HS-27A (cell line): ENCODE measurements at regions not wholly inside any gene's neighbourhood (a gene's known extent, or its start where the extent isn't known, plus 50 kb on each side); places are given as distances from the start of the nearest gene placed in this dataset.

Experiments
- DNase-seq: peaks from one replicate; pipeline ENCODE4 v3.0.0-alpha.2; 2012; ENCODE audit warnings: low read depth, missing footprints

DNA sequence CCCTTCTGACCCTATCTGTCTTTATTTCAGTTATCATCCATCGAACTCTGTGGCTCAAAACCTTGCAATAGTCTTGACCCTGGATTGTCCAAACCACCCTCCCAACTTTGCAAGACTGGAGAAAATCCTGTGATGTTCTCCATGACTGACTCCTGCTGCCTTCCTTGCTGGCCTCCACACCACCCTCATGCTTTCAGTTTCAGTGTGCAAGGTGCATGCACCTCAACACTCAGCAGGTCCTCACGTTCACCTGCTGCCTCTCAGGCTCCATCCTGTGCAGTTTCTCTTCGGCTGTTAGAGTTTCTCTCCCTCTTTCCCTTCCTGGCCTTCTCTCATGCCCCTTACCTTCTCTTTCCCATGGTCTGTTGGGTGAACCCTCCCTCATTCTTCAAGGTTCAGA, 59.4 kb upstream of the ASIC2 start:
- DNase-seq, result no peak

DNA sequence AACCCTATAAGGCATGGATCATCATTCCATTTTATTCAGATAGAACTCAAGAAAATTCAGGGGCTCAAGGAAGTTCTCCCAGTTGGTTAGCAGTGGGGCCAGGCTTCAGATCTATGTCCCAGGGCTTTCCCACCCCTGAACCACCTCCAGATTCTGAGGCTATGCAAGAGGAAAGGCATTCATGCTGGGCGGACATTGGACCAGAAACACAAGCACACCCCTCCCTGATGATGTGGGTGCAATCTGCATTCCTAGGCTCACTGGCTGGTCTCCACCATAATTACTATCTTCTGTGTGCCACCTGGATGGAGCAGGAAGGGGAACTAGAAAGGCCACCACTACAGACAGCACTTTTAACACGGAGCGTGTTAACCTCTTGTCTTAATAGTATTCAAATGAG, 63.2 kb upstream of the ASIC2 start:
- no peak for DNase-seq

DNA sequence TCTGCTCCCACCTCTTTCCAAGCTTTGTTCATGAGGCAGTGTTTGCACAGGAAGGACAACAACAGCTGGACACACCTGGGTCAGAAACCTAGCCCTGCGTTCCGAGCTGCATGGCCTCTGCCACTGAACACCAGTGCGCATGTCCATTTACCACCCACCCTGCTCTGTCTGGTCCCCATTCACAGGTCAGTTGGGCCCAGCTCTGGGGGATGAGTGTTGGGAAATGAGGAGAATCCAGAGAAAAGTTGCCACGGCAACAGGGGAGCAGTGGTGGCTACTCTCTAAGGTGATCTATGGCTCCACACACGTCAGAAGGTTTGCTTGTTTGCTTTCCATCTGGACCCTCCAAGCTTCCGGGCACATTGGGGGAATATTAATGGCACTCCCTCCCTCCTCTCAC, 70.4 kb upstream of the ASIC2 start:
- no peak for DNase-seq

DNA sequence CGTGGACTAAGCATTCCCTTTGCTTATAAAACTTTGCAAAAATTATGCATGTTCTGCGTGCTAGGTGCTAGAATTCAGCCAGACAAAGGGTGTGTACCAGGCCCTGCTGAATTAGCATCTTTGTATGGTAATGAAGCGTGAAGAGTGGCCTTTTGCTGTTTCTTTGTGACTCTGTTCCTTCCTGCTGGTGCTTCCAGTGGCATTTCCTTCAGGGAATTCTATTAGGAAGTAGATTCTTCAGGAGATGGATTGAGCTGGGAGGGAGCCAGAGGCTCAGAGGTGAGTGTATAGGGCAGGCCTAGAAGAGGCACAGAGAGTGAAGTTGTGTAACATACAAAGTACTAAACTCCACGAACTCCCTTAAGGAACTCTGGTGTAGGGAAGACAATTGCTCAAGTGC, 73.9 kb upstream of the ASIC2 start:
- DNase-seq, result no peak

DNA sequence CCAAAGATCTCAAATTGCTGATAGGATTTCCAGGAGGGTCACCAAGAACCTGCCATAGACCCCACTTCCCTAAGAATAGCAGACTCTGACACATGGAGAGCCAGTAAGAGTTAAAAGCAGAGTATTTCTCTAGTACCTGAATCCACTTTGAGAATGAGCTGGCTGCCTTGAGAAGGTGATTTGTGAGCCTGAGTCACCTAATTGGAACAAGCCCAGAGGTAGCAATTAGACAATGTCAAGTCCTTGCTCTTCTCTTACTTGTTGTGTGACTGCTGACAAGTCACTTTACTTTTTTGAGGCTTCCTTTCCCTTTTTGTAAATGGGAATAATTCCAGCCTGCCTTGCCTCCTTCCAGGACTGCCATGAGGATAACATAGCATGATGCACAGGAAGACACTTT, 76.1 kb upstream of the ASIC2 start:
- DNase-seq, result no peak

DNA sequence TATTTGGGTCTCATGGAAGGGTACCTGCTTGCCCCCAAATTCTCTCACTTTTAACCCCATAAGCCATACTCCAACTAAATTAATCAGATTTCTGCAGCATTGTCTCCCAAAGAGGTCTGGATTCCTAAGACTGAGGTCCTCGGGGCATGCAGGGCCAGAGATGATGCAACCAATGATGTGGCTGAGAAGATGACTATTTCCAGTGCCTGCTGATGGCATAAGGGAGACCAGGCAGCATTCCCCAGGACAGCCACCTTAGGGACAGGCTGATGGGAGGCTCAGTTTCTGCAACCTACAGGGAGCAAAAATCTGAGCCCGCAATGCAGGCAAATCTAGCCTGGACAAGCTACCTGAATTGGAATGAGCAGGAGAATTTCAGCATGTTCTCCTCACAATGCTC, 76.8 kb upstream of the ASIC2 start:
- DNase-seq, result no peak

DNA sequence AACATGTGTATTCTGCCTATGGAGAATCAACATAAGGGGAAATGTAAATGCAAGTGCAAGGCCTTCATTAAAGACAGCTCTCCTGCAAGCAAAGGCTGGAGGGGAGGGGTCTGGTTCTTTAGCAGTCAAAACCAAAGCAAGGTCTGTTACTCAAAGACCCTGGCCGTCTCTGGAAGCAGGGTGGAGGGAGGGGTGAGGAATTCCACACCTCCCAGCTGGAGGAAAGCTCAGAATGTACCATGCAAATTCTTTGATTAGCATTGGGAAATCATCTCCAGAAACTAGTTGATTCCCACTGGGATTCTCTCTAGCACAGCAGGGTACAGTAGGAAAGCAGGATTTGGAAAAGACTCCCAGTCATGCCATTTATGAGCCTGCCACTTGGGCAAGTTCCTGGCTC, 77.3 kb upstream of the ASIC2 start:
- no peak for DNase-seq

DNA sequence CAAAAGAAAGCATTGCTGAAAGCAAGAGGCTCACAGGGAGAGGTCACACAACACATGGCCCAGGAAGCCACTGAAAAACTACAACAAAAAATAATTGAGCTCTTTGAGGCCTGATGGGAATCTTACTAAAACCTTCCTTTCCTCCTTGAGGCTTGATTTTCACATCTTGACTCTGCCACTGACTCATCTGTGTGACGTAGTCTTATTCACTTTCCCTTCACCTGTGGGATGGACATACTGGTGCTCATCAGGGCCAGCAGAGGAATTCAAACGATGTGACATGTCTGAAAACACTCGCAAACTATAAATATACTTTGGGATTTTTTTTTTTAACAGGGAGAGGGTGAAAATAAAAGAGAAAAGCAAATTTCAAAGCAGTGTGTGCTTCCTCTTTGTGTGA, 78.3 kb upstream of the ASIC2 start:
- DNase-seq, result no peak

DNA sequence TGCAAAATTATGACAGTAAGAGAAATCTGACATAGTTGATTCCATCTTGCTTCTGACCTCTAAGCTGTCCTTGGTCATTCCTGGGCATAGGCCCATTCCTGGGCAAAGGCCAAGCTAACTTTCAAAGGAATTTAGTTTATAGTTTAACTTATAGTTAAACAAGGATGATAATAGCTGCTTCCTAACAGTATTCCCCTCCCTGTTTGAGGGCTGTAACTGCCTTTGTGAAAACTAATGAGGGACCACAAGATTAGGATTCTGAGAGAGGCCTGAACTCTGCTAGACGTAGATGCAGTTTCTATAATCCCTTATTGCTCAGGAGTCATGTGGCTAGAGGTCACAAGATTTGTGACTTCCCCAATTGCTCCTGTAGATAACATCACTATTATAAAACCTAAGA, 80.2 kb upstream of the ASIC2 start:
- DNase-seq, result no peak

DNA sequence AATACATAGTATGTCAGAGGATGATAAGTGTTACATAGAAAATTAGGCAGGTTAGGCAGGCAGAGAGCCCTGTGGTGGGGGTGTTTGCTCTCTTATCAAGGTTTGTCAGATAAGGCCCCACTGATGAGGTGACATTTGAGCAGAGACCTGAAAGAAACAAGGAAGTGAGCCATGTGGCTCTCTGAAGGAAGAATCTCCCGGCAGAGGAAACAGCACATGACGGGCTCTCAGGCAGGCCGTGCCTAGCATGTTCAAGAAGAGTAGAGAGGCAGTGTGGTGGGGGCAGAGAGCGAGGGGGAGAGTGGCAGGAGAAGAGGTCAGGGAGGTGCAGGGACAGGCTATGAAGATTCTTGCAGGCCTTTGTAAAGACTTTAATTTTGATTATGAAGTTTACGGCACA, 82.0 kb upstream of the ASIC2 start:
- DNase-seq, result no peak

DNA sequence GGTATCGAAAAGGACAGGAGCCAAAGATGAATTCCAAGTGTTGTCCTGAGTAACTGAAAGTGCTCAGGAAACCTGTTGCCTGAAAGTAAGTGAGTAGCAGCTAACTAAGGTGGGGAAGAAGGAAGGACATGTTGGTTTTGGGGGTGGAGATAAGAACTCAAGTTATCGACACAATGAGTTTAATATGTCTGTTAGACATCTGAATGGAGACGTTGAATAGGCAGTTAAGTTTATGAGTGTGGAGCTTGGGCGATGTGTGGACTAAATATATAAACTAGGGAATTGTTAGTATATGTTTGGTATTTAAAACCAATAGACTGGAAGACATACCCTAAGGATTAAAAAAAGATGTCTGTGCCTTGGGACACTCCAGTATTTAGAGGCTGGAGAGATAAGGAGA, 82.7 kb upstream of the ASIC2 start:
- DNase-seq, result no peak

DNA sequence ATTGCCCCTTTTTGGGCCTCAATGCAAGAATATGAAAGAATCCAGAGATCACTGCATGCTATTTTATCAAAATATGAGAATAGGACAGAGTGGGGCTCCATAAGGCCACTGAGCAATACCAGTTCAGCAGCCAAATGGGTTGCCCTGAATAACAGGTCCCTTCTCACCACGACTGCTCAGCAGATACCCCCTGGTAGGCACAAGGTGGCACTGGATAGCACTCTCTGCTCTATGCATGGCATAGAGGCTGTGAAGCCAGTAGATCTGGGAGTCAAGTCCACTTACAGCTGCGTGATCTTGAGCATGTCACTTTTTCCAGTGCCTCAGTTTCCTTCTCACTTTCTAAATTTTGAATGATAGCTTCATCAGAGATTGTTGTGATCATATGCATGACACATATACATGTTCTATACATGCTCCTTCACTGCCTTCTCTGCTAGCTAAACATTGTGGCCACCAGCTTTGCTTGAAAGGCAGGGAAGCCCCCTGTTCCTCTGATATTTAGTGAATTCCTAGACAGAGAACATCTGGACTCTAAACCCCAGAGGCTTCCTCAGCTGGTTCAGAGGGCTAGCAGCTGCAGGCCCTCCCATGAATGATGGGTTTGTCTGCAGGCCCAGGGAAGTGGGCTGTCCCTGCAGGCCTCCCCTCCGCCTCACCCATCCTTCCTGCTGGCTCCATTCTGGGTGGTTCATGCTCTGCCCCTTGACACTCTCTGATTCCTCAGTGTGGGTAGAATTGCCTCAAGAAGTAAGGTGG, 84.9 kb upstream of the ASIC2 start:
- DNase-seq, result no peak

DNA sequence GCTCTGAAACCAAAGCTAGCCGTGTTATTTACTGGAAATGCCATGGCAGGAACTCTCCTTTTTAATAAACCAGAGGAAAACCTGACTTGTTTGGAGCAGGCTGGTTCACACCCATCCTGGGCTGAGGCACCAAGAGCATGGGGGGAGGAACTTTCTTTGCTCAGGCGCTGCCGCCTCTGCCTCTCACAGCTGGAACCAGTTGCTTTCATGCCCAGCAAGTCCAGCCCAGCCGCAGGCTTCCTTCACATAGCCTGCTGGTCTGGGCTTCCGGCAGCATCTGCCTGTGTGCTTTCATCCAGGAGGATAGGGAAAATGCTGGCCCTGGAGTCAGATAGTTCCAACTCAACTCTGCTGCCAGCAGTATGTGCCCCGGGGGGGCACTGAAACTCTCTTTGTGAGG, 88.1 kb upstream of the ASIC2 start:
- DNase-seq, result no peak

DNA sequence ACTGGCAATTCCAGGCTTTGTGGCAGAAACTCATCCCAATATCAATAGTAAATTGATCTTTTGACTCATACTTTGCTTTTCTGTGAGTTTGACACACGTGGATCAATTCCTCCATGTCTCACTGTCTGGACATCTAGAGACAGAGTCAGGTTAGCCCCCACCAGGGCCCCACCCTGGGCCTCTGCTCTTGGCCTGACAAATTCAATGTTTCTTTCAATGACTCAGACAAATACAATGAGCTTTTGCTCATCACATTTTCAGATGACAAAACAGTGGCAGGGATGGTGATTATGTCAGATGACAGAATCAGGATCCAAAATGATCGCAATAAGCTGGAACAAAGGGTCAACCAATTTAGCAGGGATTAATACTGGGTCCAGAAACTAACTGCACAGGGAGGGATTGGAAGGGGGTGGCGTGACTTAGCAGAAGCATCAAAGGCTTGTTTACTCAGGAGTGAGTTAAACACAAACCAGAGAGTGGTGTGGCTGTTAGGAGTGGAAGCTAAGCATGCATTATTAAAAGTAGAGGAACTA, 90.5 kb upstream of the ASIC2 start:
- DNase-seq, result no peak

DNA sequence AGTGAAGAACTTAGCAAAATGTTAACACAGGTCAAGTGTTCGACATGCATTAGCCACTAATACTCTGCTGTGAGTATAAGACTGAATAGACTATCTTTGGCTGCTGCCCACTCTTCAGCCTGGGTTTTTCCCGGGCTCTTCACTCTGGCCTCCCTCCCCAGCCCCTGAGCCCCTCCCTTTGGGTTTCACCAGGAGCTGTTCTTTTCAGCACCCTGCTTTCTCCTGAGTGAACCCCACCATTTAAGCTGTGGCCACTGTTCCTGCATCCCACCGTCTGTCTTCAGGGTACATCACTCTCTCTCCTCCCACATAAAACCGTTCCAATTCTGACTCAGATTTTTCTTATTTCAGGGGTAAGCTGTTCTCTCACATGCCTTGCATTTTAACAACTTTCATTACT, 92.0 kb upstream of the ASIC2 start:
- DNase-seq, result no peak

DNA sequence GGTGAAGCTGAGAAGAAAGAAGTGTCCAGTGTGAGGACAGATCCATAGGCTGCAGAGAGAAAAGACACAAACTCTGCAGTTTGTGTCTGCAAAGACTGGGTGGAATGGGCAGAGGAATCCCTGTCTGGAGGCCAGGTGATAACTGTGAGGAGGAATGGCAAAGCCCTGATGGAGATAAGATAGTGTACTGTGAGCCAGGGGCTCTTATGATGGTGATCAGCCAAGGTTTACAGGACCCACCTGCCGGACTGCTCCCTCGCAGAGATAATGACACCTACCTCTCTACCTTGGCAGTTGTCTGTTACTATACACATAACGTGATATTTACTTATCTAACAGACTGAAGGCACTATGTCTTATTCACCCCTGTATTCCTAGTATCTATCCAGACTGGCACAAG, 92.6 kb upstream of the ASIC2 start:
- no peak for DNase-seq

DNA sequence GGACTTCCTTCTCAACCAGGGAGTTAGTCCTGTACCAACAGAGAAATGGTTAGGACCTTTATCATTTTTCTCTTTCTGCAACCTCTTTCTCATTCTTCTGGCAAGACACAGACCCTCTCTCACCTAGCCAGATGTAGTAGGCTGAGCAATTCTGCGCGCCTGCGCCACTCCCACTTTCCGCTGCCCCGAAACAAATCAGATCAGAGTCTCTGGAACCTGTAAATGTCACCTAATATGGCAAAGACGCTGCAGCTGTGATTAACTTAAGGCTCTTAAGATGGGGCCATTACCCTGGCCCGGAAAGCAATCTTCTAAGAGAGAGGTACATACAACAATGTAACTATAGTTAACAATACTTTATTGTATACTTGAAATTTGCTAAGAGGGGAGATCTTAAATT, 94.3 kb upstream of the ASIC2 start:
- no peak for DNase-seq

DNA sequence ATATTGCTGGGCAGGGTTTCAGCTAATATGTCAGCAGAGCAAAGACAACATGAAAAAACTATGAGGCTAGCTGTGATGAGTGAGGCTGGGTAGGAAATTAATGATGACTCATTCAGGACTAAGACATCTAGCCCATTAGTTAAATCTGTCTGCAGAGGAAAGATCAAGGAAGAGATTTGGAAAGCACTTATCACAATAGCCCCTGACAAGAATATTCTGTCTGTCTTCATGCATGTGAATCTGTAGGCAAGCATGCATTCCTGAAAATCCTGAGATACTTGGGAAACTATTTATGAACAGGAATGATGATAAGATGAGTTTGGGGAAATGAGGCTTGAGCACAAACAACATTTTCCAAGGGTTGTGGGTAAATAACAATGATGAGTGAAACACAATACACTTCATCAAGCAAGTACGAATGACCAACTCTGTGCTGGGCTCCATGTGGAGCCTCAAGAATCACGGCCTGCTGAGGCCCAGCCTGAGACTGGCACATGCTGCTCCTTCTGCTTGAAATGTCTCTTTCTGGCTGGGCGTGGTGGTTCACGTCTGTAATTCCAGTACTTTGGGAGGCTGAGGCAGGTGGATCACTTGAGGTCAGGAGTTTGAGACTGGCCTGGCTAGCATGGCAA, 96.5 kb upstream of the ASIC2 start:
- no peak for DNase-seq

DNA sequence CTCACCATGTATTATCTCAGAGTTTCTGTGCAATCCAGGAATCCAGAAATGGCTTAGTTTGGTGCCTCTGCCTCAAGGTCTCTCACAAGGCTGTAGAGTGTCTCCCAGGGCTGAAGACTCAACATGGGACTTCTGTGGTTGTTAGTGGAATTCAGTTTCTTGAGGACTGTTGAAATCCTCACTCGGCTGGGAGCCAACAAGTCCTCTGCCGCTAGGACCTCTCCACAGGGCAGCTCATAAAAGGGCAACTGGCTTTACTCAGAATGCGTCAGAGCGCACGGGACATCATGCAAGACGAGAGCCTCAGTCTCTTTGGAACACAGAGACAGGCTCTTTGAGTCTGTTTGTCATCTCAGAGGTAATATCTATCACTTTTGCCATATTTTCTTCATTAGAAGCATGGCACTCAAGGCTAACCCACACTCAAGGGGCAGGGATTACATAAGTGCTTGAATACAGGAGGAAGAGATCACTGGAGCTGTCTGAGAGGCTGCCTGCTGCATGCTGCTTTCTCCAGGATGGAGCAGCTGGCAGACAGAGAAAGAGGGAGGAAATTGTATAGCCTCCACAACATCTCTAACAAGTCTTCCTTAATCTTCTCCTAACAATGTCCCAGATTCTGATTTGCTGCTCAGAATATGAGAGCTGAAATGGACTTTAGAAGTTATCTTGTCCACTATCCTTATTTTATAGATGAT, 97.5 kb upstream of the ASIC2 start:
- DNase-seq, result no peak

DNA sequence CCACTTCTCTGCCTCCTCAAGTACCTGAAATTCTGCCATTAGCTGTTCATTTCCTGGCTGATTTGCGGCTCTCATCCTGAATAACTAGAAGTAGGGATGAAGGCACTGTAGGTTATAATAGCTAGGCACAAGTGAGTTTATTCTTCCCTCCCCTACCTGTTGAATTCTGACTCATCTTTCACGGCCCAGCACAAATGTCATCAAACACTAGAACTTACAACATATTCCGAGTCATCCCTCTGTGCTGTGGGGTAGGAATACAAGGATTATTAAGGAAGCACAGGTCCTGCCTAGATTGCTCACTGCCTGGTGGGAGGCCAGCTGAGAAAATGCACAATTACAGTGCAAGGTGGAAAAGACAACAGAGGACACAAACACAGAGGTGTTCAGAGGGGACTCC, 103.7 kb upstream of the ASIC2 start:
- no peak for DNase-seq

DNA sequence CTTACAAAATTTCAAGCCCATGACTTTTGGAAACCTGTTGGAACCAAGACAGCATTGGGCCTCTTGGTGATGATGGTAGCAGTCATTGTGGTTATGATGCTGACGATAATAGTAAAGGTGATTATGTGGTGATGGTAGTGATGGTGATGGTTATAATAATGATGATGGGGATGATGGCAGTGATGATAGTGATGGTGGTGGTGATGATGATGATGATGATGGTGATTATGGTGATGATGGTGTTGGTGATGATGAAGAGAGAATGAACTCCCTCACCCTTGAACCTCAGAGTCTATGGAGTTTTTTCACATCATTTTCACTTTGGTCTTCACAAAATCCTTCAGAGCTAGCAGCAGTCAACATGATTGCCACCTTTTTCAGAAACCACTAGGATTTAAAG, 105.3 kb upstream of the ASIC2 start:
- DNase-seq, result no peak

DNA sequence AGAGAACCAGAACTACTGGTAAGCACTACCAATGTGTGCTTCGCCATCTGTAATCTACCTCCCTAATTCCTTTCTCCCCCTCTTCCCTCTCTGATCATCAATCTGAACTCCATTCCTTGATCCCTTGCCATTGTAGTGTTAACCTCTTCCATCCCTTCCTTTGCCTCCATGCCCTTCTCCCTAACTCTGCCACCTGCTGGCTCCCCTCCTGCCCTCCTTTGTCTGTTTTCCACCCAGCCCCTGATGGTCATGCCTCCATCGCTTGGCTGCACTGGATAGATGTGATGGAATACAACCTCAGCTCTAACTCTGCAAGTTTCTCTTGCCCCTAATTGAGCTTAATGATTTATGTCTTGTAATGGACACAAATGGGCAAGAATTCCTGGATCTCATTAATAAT, 108.2 kb upstream of the ASIC2 start:
- no peak for DNase-seq

DNA sequence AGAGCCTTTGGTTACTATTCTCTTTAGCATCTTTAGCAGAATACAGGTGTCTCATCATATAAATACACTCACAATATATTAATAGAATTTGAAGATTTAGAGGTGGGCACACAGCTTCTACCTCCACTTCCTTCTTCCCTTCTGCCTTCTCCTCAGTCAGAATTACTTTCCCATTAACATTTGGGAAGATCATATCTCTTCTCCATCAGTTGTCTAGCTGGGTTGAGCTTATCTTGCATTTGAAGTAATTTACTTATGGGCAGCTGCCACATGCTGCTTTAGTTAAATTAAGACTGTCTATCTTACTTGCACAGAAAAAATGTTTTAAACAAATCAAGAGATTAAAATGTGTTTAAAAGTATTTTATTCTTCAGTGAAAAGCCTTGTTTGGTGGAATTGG, 110.1 kb upstream of the ASIC2 start:
- DNase-seq, result no peak
